H1 (cell line): ENCODE measurements at regions not wholly inside any gene's neighbourhood (a gene's known extent, or its start where the extent isn't known, plus 50 kb on each side); places are given as distances from the start of the nearest gene placed in this dataset.

Source experiments
- CTCF ChIA-PET: fragments of 300-600 bp; sonication (Branson Sonifier 250); formaldehyde crosslinking; loops from one replicate; lab custom pipeline; 2021; ENCODE audit not compliant: partially characterized antibody; lab: Charles Lee
- POLR2A ChIA-PET: fragments of 300-600 bp; sonication (Branson Sonifier 250); formaldehyde crosslinking; loops from one replicate; lab custom pipeline; 2021; ENCODE audit warnings: inconsistent platforms; ENCODE audit not compliant: partially characterized antibody; lab: Charles Lee
- DNase-seq, 2 experiments: peaks; one replicate each; pipeline versions ENCODE4 v3.0.0 to v3.0.0-alpha.2; 2010 to 2022; ENCODE audit warnings: low spot score in 2 of 2, low read depth in 1 of 2, mixed read lengths in 1 of 2
- FAIRE-seq: peaks from 2 replicates; lab custom pipeline; 2011; peaks lifted over from hg19 to GRCh38; lab: Jason Lieb, UNC
- H2AFZ ChIP-seq: 2 replicates; pipeline ENCODE4 v1.8.1; 2012; ENCODE audit warnings: low read length, inconsistent platforms
- H2AK5ac ChIP-seq: 2 replicates; pipeline ENCODE4 v1.6.1; 2013; ENCODE audit warnings: low read depth, low read length
- H2BK120ac ChIP-seq: replicated peaks from 2 replicates; pipeline ENCODE3; 2013; ENCODE audit warnings: low read depth, low read length, inconsistent platforms
- H2BK12ac ChIP-seq: 2 replicates; pipeline ENCODE4 v1.6.1; 2013; ENCODE audit warnings: low read depth, low read length
- H2BK15ac ChIP-seq: 2 replicates; pipeline ENCODE4 v1.6.1; 2013; ENCODE audit warnings: low read length
- H2BK20ac ChIP-seq: 2 replicates; pipeline ENCODE4 v1.6.1; 2013; ENCODE audit warnings: low read length
- H2BK5ac ChIP-seq: 2 replicates; pipeline ENCODE4 v1.6.1; 2013; ENCODE audit warnings: low read depth, low read length
- H3K14ac ChIP-seq: 2 replicates; pipeline ENCODE4 v1.6.1; 2013; ENCODE audit warnings: inconsistent platforms; ENCODE audit not compliant: insufficient read length
- H3K18ac ChIP-seq: 2 replicates; pipeline ENCODE4 v1.6.1; 2013; ENCODE audit warnings: low read length; ENCODE audit errors: extremely low read depth
- H3K23ac ChIP-seq: 2 replicates; pipeline ENCODE4 v1.6.1; 2013; ENCODE audit warnings: inconsistent platforms; ENCODE audit not compliant: insufficient read length
- H3K23me2 ChIP-seq: 2 replicates; pipeline ENCODE4 v1.6.1; 2013; ENCODE audit warnings: low read depth, low read length
- H3K27ac ChIP-seq: 2 replicates; pipeline ENCODE4 v1.6.1; 2011; ENCODE audit warnings: low read depth, low read length, inconsistent platforms
- H3K27me3 ChIP-seq, 4 experiments: replicated peaks in 1 of 4; 1 replicate in 1 of 4; 2 replicates in 3 of 4; pipeline versions ENCODE4 v1.6.1 to v1.8.1; 2011 to 2013; ENCODE audit warnings: low read length in 3 of 4, mild to moderate bottlenecking in 3 of 4, inconsistent platforms in 2 of 4, mixed read lengths in 2 of 4, moderate library complexity in 1 of 4; ENCODE audit not compliant: control insufficient read depth in 3 of 4, insufficient read depth in 3 of 4; ENCODE audit errors: extremely low read depth in 1 of 4
- H3K36me3 ChIP-seq, 4 experiments: 2 replicates each; pipeline versions ENCODE4 v1.6.1 to v1.8.1; 2011 to 2013; ENCODE audit warnings: mild to moderate bottlenecking in 4 of 4, low read length in 3 of 4, moderate library complexity in 2 of 4, control low read depth in 1 of 4, inconsistent platforms in 1 of 4; ENCODE audit not compliant: insufficient read depth in 4 of 4, control insufficient read depth in 2 of 4
- H3K4ac ChIP-seq: replicated peaks from 2 replicates; pipeline ENCODE3; 2013; ENCODE audit warnings: low read length, low read depth, mixed read lengths, inconsistent platforms; ENCODE audit not compliant: insufficient read length
- H3K4me1 ChIP-seq, 4 experiments: replicated peaks in 1 of 4; 1 replicate in 1 of 4; 2 replicates in 3 of 4; pipeline versions ENCODE4 v1.6.1 to v1.8.1; 2011 to 2013; ENCODE audit warnings: low read length in 3 of 4, inconsistent platforms in 2 of 4, mixed read lengths in 1 of 4; ENCODE audit not compliant: insufficient read depth in 4 of 4, control insufficient read depth in 3 of 4
- H3K4me2 ChIP-seq, 2 experiments: 2 replicates each; pipeline versions ENCODE4 v1.6.1 to v1.8.1; 2011 to 2013; ENCODE audit warnings: low read depth in 2 of 2, low read length in 2 of 2, control low read depth in 1 of 2, inconsistent platforms in 1 of 2, mild to moderate bottlenecking in 1 of 2; ENCODE audit not compliant: insufficient read depth in 1 of 2
- H3K4me3 ChIP-seq, 4 experiments: fragments of 200-600, 300-600 bp in 1 of 4; sonication (generic), shearing (Covaris generic), sonication (Bioruptor Twin) in 1 of 4; 2 replicates each; pipeline versions ENCODE4 v1.5.1 to v1.8.1; 2011 to 2016; ENCODE audit warnings: low read length in 4 of 4, low read depth in 3 of 4, control low read depth in 2 of 4, inconsistent platforms in 2 of 4, mild to moderate bottlenecking in 2 of 4, mixed read lengths in 1 of 4, moderate library complexity in 1 of 4; ENCODE audit not compliant: insufficient read depth in 2 of 4; ENCODE audit errors: extremely low read depth in 1 of 4
- H3K56ac ChIP-seq: replicated peaks from 2 replicates; pipeline ENCODE3; 2013; ENCODE audit warnings: low read depth, mild to moderate bottlenecking, mixed read lengths, low read length, inconsistent platforms; ENCODE audit not compliant: insufficient read length
- H3K79me1 ChIP-seq: 2 replicates; pipeline ENCODE4 v1.6.1; 2013; ENCODE audit warnings: low read depth, low read length, control low read depth
- H3K79me2 ChIP-seq, 2 experiments: 2 replicates each; pipeline versions ENCODE4 v1.6.1 to v1.8.1; 2012 to 2013; ENCODE audit warnings: low read length in 2 of 2, mild to moderate bottlenecking in 2 of 2, inconsistent platforms in 1 of 2; ENCODE audit not compliant: insufficient read depth in 2 of 2, control insufficient read depth in 1 of 2
- H3K9ac ChIP-seq, 4 experiments: replicated peaks in 1 of 4; 1 replicate in 1 of 4; 2 replicates in 3 of 4; pipeline versions ENCODE4 v1.6.1 to v1.8.1; 2011 to 2013; ENCODE audit warnings: low read depth in 3 of 4, low read length in 3 of 4, control low read depth in 2 of 4, mild to moderate bottlenecking in 2 of 4, moderate library complexity in 2 of 4, inconsistent platforms in 1 of 4; ENCODE audit errors: extremely low read depth in 1 of 4
- H3K9me3 ChIP-seq, 2 experiments: 2 replicates each; pipeline versions ENCODE4 v1.6.1 to v1.8.1; 2012 to 2013; ENCODE audit warnings: mild to moderate bottlenecking in 2 of 2, moderate library complexity in 2 of 2, control low read depth in 1 of 2, inconsistent platforms in 1 of 2, low read depth in 1 of 2, low read length in 1 of 2, mixed read lengths in 1 of 2; ENCODE audit not compliant: insufficient read depth in 2 of 2
- H4K20me1 ChIP-seq, 2 experiments: replicated peaks in 1 of 2; 2 replicates each; pipeline versions ENCODE3 to v1.8.1; 2011 to 2013; ENCODE audit warnings: inconsistent platforms in 2 of 2, low read length in 2 of 2, mild to moderate bottlenecking in 1 of 2; ENCODE audit not compliant: insufficient read depth in 2 of 2, control insufficient read depth in 1 of 2
- H4K5ac ChIP-seq: 2 replicates; pipeline ENCODE4 v1.6.1; 2013; ENCODE audit warnings: low read length, low read depth, mixed read lengths, inconsistent platforms; ENCODE audit not compliant: insufficient read length
- H4K8ac ChIP-seq: 2 replicates; pipeline ENCODE4 v1.8.0; 2013; ENCODE audit warnings: mild to moderate bottlenecking, moderate library complexity, low read length, inconsistent platforms; ENCODE audit not compliant: insufficient read depth; ENCODE audit errors: extremely low read depth
- H4K91ac ChIP-seq: replicated peaks from 2 replicates; pipeline ENCODE3; 2013; ENCODE audit warnings: low read length, mixed read lengths, inconsistent platforms; ENCODE audit not compliant: insufficient read length
- CBX5 ChIP-seq: fragments of 300-800, 300-1000 bp; sonication (generic); IDR thresholded peaks from 2 replicates; pipeline ENCODE4 v1.7.1; 2016; ENCODE audit warnings: antibody characterized with exemption, low read length, low read depth
- EGR1 ChIP-seq: IDR thresholded peaks from 2 replicates; pipeline ENCODE4 v1.6.1; 2011; ENCODE audit warnings: low read depth, low read length, borderline replicate concordance
- EP300 ChIP-seq, 2 experiments: IDR thresholded peaks; 1 replicate in 1 of 2; 2 replicates in 1 of 2; pipeline ENCODE4 v1.6.1; 2011 to 2012; ENCODE audit warnings: low read depth in 2 of 2, low read length in 2 of 2, mild to moderate bottlenecking in 2 of 2, borderline replicate concordance in 1 of 2, inconsistent platforms in 1 of 2, moderate library complexity in 1 of 2
- KDM5A ChIP-seq: fragments of 200-600 bp; IDR thresholded peaks from 2 replicates; pipeline ENCODE4 v1.7.1; 2012; ENCODE audit warnings: mild to moderate bottlenecking, low read length, inconsistent platforms, mixed read lengths
- MAFK ChIP-seq: IDR thresholded peaks from 2 replicates; pipeline ENCODE4 v1.6.1; 2012; ENCODE audit warnings: low read depth, mild to moderate bottlenecking, improper control_type of control experiment, low read length
- POU5F1 ChIP-seq: IDR thresholded peaks from 2 replicates; pipeline ENCODE4 v1.6.1; 2011; ENCODE audit warnings: low read depth, mild to moderate bottlenecking, low read length, moderate library complexity
- SAP30 ChIP-seq: fragments of 300-600 bp; sonication (generic); IDR thresholded peaks from 2 replicates; pipeline ENCODE4 v1.7.1; 2012; ENCODE audit warnings: low read length, moderate library complexity, mild to moderate bottlenecking, inconsistent platforms; ENCODE audit not compliant: insufficient read depth, insufficient replicate concordance
- SIN3A ChIP-seq, 2 experiments: IDR thresholded peaks in 1 of 2; conservative IDR thresholded peaks in 1 of 2; 2 replicates each; pipeline ENCODE4 v1.6.1; 2011 to 2012; ENCODE audit warnings: low read length in 2 of 2, improper control_type of control experiment in 1 of 2, low read depth in 1 of 2, mild to moderate bottlenecking in 1 of 2
- SP2 ChIP-seq: IDR thresholded peaks from 2 replicates; pipeline ENCODE4 v1.6.1; 2012; ENCODE audit warnings: mild to moderate bottlenecking, low read length, inconsistent platforms
- ZNF274 ChIP-seq: IDR thresholded peaks from 2 replicates; pipeline ENCODE4 v1.7.0; 2012; ENCODE audit warnings: low read length, borderline replicate concordance; ENCODE audit errors: extremely low read depth
- WGBS, 2 experiments: shearing (Covaris generic) in 1 of 2; methylation state at CpG; one replicate each; pipeline versions ENCODE4 v1.1.6 to v1.1.7; 2013 to 2015; ENCODE audit warnings: low lambda C conversion rate in 2 of 2, mixed read lengths in 2 of 2, inconsistent platforms in 1 of 2, low coverage in 1 of 2, missing lambda C conversion rate in 1 of 2; ENCODE audit not compliant: insufficient replicate concordance in 2 of 2, insufficient coverage in 1 of 2, insufficient read length in 1 of 2; ENCODE audit errors: extremely low coverage in 1 of 2, missing lambda C conversion rate in 1 of 2; 5-methylcytosine and 5-hydroxymethylcytosine counted together
- TF ChIP-seq, protein P1 (sequence below): IDR thresholded peaks from 2 replicates; pipeline ENCODE4 v1.6.1; 2012; ENCODE audit warnings: low read length, inconsistent platforms
- TF ChIP-seq, protein P2 (sequence below): IDR thresholded peaks from 2 replicates; pipeline ENCODE4 v1.6.1; 2011; ENCODE audit warnings: low read depth, mild to moderate bottlenecking, low read length; ENCODE audit not compliant: insufficient read depth

DNA sequence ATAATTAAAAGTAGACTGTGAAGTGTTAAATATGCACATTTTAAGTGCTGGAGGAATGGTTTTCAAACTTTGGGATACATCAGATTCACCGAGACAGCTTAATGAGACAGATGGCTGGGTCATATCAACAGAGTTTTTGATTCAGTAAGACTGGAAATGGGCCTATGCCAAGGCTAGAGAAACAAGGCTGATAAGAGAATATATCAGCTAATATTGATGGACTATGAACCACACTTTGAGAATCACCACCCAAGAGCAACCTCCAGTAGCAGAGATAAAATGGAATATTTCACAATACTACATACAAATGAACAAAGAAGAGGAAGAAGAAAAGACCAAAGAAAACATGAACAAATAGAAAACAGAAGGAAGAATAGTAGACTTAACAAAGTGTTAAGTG lies 450.2 kb upstream of the KLHL29 start:
- Histone ChIP-seq H4K5ac (no peak overlapping the region), H3K4me2 (no peak overlapping the region), H3K18ac (no peak overlapping the region), H3K4ac (no peak overlapping the region), H2BK20ac (no peak overlapping the region), H2AFZ (no peak overlapping the region), H4K8ac (no peak overlapping the region), H3K27me3 (no peaks in the 10 kb centered on the region), H2BK120ac (no peak overlapping the region), H2BK15ac (no peak overlapping the region), H3K23me2 (no peaks in the 10 kb centered on the region), H3K9ac (no peak overlapping the region), H4K20me1 (no peaks in the 10 kb centered on the region), H3K4me3 (no peak overlapping the region), H2AK5ac (no peak overlapping the region), H4K91ac (no peak overlapping the region), H3K79me2 (no peaks in the 10 kb centered on the region), H3K9me3 (no peaks in the 10 kb centered on the region), H3K14ac (no peak overlapping the region), H3K4me1 (no peaks in the 10 kb centered on the region), H3K56ac (no peak overlapping the region), H3K23ac (no peak overlapping the region), H2BK12ac (no peak overlapping the region), H3K79me1 (no peaks in the 10 kb centered on the region), H3K27ac (no peak overlapping the region), H2BK5ac (no peak overlapping the region), H3K36me3 (no peaks in the 10 kb centered on the region)
- ChIA-PET POLR2A (no interaction called here), CTCF (interaction anchor here (0.6 kb wide), 1 partner anchor 288 kb away, joined by 3 read pairs; no protein-coding TSS in a partner anchor)
- no peak for DNase-seq
- WGBS, 2 experiments, result 100% methylated on average over 1 of the region's 1 CpG; no CpG with 5 or more reads in 1 of the 2 experiments
- FAIRE-seq, result no peak
- TF ChIP-seq, protein P1, sequence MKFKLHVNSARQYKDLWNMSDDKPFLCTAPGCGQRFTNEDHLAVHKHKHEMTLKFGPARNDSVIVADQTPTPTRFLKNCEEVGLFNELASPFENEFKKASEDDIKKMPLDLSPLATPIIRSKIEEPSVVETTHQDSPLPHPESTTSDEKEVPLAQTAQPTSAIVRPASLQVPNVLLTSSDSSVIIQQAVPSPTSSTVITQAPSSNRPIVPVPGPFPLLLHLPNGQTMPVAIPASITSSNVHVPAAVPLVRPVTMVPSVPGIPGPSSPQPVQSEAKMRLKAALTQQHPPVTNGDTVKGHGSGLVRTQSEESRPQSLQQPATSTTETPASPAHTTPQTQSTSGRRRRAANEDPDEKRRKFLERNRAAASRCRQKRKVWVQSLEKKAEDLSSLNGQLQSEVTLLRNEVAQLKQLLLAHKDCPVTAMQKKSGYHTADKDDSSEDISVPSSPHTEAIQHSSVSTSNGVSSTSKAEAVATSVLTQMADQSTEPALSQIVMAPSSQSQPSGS, result no peak
- no peak for TF ChIP-seq POU5F1
- TF ChIP-seq, protein P2, sequence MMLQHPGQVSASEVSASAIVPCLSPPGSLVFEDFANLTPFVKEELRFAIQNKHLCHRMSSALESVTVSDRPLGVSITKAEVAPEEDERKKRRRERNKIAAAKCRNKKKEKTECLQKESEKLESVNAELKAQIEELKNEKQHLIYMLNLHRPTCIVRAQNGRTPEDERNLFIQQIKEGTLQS, result no peak
- no peak for TF ChIP-seq CBX5
- no peak for TF ChIP-seq MAFK
- no peak for TF ChIP-seq EGR1
- no peak for TF ChIP-seq SIN3A (conservative IDR thresholded peaks at IDR 0.05 in 1 of 2, IDR thresholded peaks at IDR 0.05 in 1 of 2; ENCODE audit: low read depth in 1 of 2, low read length in 2 of 2)
- TF ChIP-seq KDM5A, result no peak
- TF ChIP-seq ZNF274, result no peak
- no peak for TF ChIP-seq SAP30
- TF ChIP-seq EP300 (IDR thresholded peaks at IDR 0.05; ENCODE audit: borderline replicate concordance in 1 of 2, low read depth in 2 of 2, low read length in 2 of 2), result no peak
- TF ChIP-seq SP2, result no peak
